Suprapubic skin (tissue), 4 donors: ENCODE measurements at regions not wholly inside any gene's neighbourhood (a gene's known extent, or its start where the extent isn't known, plus 50 kb on each side); places are given as distances from the start of the nearest gene placed in this dataset.

Experiments
- DNase-seq, 2 donors: peaks; one replicate each; pipeline ENCODE4 v3.0.0-alpha.2; 2019; ENCODE audit warnings: low spot score in 2 of 2
- H3K27ac ChIP-seq: fragments of 200-600 bp; sonication (generic); one replicate; pipeline ENCODE4 v1.5.1; 2019
- H3K27me3 ChIP-seq: fragments of 200-600 bp; sonication (generic); one replicate; pipeline ENCODE4 v1.5.1; 2019
- H3K36me3 ChIP-seq: fragments of 200-600 bp; sonication (generic); one replicate; pipeline ENCODE4 v1.5.1; 2019
- H3K4me1 ChIP-seq: fragments of 200-600 bp; sonication (generic); one replicate; pipeline ENCODE4 v1.5.1; 2019
- H3K4me3 ChIP-seq: fragments of 200-600 bp; sonication (generic); one replicate; pipeline ENCODE4 v1.5.1; 2019; ENCODE audit warnings: mild to moderate bottlenecking
- H3K9me3 ChIP-seq: fragments of 200-600 bp; sonication (generic); one replicate; pipeline ENCODE4 v1.5.1; 2019
- EP300 ChIP-seq: sonication (generic); formaldehyde crosslinking; IDR thresholded peaks from one replicate; pipeline ENCODE4 v1.6.1; 2017; ENCODE audit warnings: antibody characterized with exemption
- POLR2A ChIP-seq, 2 donors: fragments of 450-650 bp; IDR thresholded peaks; one replicate each; pipeline ENCODE4 v1.6.1; 2017; ENCODE audit warnings: antibody characterized with exemption in 2 of 2, mild to moderate bottlenecking in 2 of 2, moderate library complexity in 2 of 2
- POLR2AphosphoS5 ChIP-seq, 3 donors: sonication (generic); formaldehyde crosslinking; IDR thresholded peaks; one replicate each; pipeline ENCODE4 v1.6.1; 2017; ENCODE audit warnings: antibody characterized with exemption in 3 of 3
- WGBS: methylation state at CpG from one replicate; pipeline ENCODE4 v1.1.5; 2018; 5-methylcytosine and 5-hydroxymethylcytosine counted together
- TF ChIP-seq, protein P1 (sequence below), 2 donors: fragments of 200-600 bp in 1 of 2; fragments of 450-650 bp in 1 of 2; sonication (generic) in 1 of 2; IDR thresholded peaks; one replicate each; pipeline ENCODE4 v1.5.1; 2016 to 2019; ENCODE audit warnings: antibody characterized with exemption in 2 of 2, mild to moderate bottlenecking in 1 of 2, moderate library complexity in 1 of 2

- Histone ChIP-seq H3K27me3 (no peaks in the 10 kb centered on the region), H3K27ac (no peak overlapping the region), H3K4me1 (no peaks in the 10 kb centered on the region), H3K9me3 (no peaks in the 10 kb centered on the region), H3K4me3 (no peak overlapping the region), H3K36me3 (no peaks in the 10 kb centered on the region)
- WGBS: 70% methylated on average over 3 of the region's 3 CpGs
- TF ChIP-seq POLR2AphosphoS5 (IDR thresholded peaks at IDR 0.05): no peak
- TF ChIP-seq POLR2A (IDR thresholded peaks at IDR 0.05): no peak
- no peak for TF ChIP-seq EP300
- TF ChIP-seq, protein P1, sequence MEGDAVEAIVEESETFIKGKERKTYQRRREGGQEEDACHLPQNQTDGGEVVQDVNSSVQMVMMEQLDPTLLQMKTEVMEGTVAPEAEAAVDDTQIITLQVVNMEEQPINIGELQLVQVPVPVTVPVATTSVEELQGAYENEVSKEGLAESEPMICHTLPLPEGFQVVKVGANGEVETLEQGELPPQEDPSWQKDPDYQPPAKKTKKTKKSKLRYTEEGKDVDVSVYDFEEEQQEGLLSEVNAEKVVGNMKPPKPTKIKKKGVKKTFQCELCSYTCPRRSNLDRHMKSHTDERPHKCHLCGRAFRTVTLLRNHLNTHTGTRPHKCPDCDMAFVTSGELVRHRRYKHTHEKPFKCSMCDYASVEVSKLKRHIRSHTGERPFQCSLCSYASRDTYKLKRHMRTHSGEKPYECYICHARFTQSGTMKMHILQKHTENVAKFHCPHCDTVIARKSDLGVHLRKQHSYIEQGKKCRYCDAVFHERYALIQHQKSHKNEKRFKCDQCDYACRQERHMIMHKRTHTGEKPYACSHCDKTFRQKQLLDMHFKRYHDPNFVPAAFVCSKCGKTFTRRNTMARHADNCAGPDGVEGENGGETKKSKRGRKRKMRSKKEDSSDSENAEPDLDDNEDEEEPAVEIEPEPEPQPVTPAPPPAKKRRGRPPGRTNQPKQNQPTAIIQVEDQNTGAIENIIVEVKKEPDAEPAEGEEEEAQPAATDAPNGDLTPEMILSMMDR (IDR thresholded peaks at IDR 0.05): no peak
- no peak for DNase-seq
Observed at GRCh38 chr16:64846966-64847365, 274.9 kb downstream of the CDH11 start.

- no peak for DNase-seq
- H3K9me3 ChIP-seq: no peaks in the 10 kb centered on the region
- no peak overlapping the region for H3K4me3 ChIP-seq
- no peaks in the 10 kb centered on the region for H3K4me1 ChIP-seq
- H3K36me3 ChIP-seq: no peaks in the 10 kb centered on the region
- TF ChIP-seq POLR2AphosphoS5 (IDR thresholded peaks at IDR 0.05) (no peak), EP300 (no peak), POLR2A (IDR thresholded peaks at IDR 0.05) (no peak)
- TF ChIP-seq, protein P1 (IDR thresholded peaks at IDR 0.05): no peak
- no peak overlapping the region for H3K27ac ChIP-seq
- 91% methylated on average over 2 of the region's 2 CpGs for WGBS
- H3K27me3 ChIP-seq: no peaks in the 10 kb centered on the region
Observed at GRCh38 chr16:64845071-64845470, 276.8 kb downstream of the CDH11 start.

GRCh38 chr16:64841482-64841881 is 280.4 kb downstream of the CDH11 start:
- no peaks in the 10 kb centered on the region for H3K27me3 ChIP-seq
- TF ChIP-seq, protein P1 (IDR thresholded peaks at IDR 0.05): no peak
- H3K9me3 ChIP-seq: peaks cover 3% of the 10 kb centered on the region
- no peak overlapping the region for H3K4me3 ChIP-seq
- no peaks in the 10 kb centered on the region for H3K4me1 ChIP-seq
- H3K27ac ChIP-seq: no peak overlapping the region
- no peak for DNase-seq
- H3K36me3 ChIP-seq: no peaks in the 10 kb centered on the region

GRCh38 chr16:64841071-64841470 is 280.8 kb downstream of the CDH11 start:
- Histone ChIP-seq H3K4me3 (no peak overlapping the region), H3K27ac (no peak overlapping the region), H3K36me3 (no peaks in the 10 kb centered on the region), H3K9me3 (peaks cover 3% of the 10 kb centered on the region), H3K4me1 (no peaks in the 10 kb centered on the region), H3K27me3 (no peaks in the 10 kb centered on the region)
- 45% methylated on average over 4 of the region's 4 CpGs for WGBS
- TF ChIP-seq EP300 (no peak), POLR2A (IDR thresholded peaks at IDR 0.05) (no peak), POLR2AphosphoS5 (IDR thresholded peaks at IDR 0.05) (no peak)
- TF ChIP-seq, protein P1 (IDR thresholded peaks at IDR 0.05): no peak
- DNase-seq: no peak

DNA sequence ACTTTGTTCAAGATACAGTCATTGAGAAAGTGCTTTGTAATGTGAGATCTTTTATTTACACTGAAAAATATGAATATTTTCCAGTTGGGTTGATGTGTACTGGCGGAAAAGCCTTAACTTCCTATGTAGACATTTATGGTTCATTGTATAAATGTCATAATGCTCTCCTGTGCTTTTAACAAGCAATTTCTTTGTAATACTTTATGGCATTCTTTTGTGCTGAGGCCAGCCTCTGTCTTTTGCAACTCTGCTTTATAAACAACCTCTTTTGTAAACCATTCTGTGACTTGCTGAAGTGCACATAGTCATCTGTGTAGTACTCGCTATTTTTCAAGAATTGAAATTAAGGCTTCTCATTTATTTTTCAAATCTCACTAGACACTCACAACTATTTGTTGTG is 291.2 kb downstream of the CDH11 start:
- H3K27ac ChIP-seq: no peak overlapping the region
- WGBS: 81% methylated on average over 2 of the region's 2 CpGs
- no peak for TF ChIP-seq POLR2A (IDR thresholded peaks at IDR 0.05)
- no peak for TF ChIP-seq POLR2AphosphoS5 (IDR thresholded peaks at IDR 0.05)
- TF ChIP-seq, protein P1 (IDR thresholded peaks at IDR 0.05): no peak
- H3K9me3 ChIP-seq: no peaks in the 10 kb centered on the region
- H3K4me1 ChIP-seq: no peaks in the 10 kb centered on the region
- H3K36me3 ChIP-seq: no peaks in the 10 kb centered on the region
- no peak for DNase-seq
- H3K27me3 ChIP-seq: no peaks in the 10 kb centered on the region
- no peak overlapping the region for H3K4me3 ChIP-seq
